HepG2 (cell line): ENCODE measurements at regions not wholly inside any gene's neighbourhood (a gene's known extent, or its start where the extent isn't known, plus 50 kb on each side); places are given as distances from the start of the nearest gene placed in this dataset.

Experiments
- ARNT ChIP-seq: fragments of 450-650 bp; IDR thresholded peaks from 2 replicates; pipeline ENCODE4 v1.6.1; 2017
- ATF1 ChIP-seq: IDR thresholded peaks from 2 replicates; pipeline ENCODE4 v1.6.1; 2016; ENCODE audit warnings: mild to moderate bottlenecking, control low read depth
- ATF2 ChIP-seq: sonication (generic); formaldehyde crosslinking; IDR thresholded peaks from 2 replicates; pipeline ENCODE4 v1.4.0; 2020; ENCODE audit warnings: missing genetic modification reagents
- CHD2 ChIP-seq: IDR thresholded peaks from 2 replicates; pipeline ENCODE4 v1.6.1; 2011; ENCODE audit warnings: low read depth, low read length, improper control_type of control experiment
- CSRNP1 ChIP-seq: sonication (generic); formaldehyde crosslinking; IDR thresholded peaks from 2 replicates; pipeline ENCODE4 v1.8.1; 2023; ENCODE audit warnings: mild to moderate bottlenecking, missing genetic modification reagents
- DR1 ChIP-seq: sonication (generic); formaldehyde crosslinking; IDR thresholded peaks from 2 replicates; pipeline ENCODE4 v1.8.0; 2021; ENCODE audit warnings: mild to moderate bottlenecking, missing genetic modification reagents, inconsistent platforms
- EZH2 ChIP-seq: conservative IDR thresholded peaks from 2 replicates; pipeline ENCODE4 v1.6.1; 2012; ENCODE audit warnings: mild to moderate bottlenecking, low read depth, low read length, moderate library complexity
- HES4 ChIP-seq: sonication (generic); formaldehyde crosslinking; IDR thresholded peaks from 2 replicates; pipeline ENCODE4 v1.9.0; 2021; ENCODE audit warnings: mild to moderate bottlenecking, missing genetic modification reagents, borderline replicate concordance
- HHEX ChIP-seq: IDR thresholded peaks from 2 replicates; pipeline ENCODE4 v1.6.1; 2016; ENCODE audit warnings: control low read depth
- KAT8 ChIP-seq: IDR thresholded peaks from 2 replicates; pipeline ENCODE4 v1.6.1; 2016; ENCODE audit warnings: missing genetic modification reagents, missing compliant biosample characterization
- MAFK ChIP-seq, 2 experiments: IDR thresholded peaks in 1 of 2; conservative IDR thresholded peaks in 1 of 2; 2 replicates each; pipeline ENCODE4 v1.6.1; 2011; ENCODE audit warnings: improper control_type of control experiment in 2 of 2, low read length in 2 of 2
- PRMT3 ChIP-seq: sonication (generic); formaldehyde crosslinking; IDR thresholded peaks from 2 replicates; pipeline ENCODE4 v1.8.1; 2022; ENCODE audit warnings: low read depth, mild to moderate bottlenecking, moderate library complexity, missing genetic modification reagents, borderline replicate concordance
- RBAK ChIP-seq: sonication (generic); formaldehyde crosslinking; IDR thresholded peaks from 2 replicates; pipeline ENCODE4 v1.5.1; 2020; ENCODE audit warnings: mild to moderate bottlenecking, missing genetic modification reagents
- RORA ChIP-seq: sonication (generic); formaldehyde crosslinking; IDR thresholded peaks from 2 replicates; pipeline ENCODE4 v1.5.0; 2020; ENCODE audit warnings: mild to moderate bottlenecking, missing genetic modification reagents, moderate library complexity
- SMAD3 ChIP-seq: sonication (generic); formaldehyde crosslinking; IDR thresholded peaks from 2 replicates; pipeline ENCODE4 v1.4.0; 2020; ENCODE audit warnings: missing genetic modification reagents
- SOX5 ChIP-seq: IDR thresholded peaks from 2 replicates; pipeline ENCODE4 v1.6.1; 2016; ENCODE audit warnings: borderline replicate concordance
- SP5 ChIP-seq: IDR thresholded peaks from 2 replicates; pipeline ENCODE4 v1.6.1; 2016; ENCODE audit warnings: low read depth, borderline replicate concordance
- SRSF4 ChIP-seq: fragments of 200-400 bp; formaldehyde crosslinking; IDR thresholded peaks from one replicate; pipeline ENCODE4 v1.6.1; 2018; ENCODE audit warnings: mild to moderate bottlenecking, low read depth, low read length, moderate library complexity; ENCODE audit not compliant: poor library complexity, severe bottlenecking
- TBP ChIP-seq: sonication (generic); formaldehyde crosslinking; IDR thresholded peaks from 2 replicates; pipeline ENCODE4 v1.5.0; 2020; ENCODE audit warnings: missing genetic modification reagents
- TP53 ChIP-seq: sonication (generic); formaldehyde crosslinking; conservative IDR thresholded peaks from 2 replicates; pipeline ENCODE4 v1.4.0; 2020; ENCODE audit warnings: missing genetic modification reagents
- TRIM24 ChIP-seq: sonication (generic); formaldehyde crosslinking; IDR thresholded peaks from 2 replicates; pipeline ENCODE4 v1.8.0; 2022; ENCODE audit warnings: mild to moderate bottlenecking, missing genetic modification reagents
- ZBTB21 ChIP-seq: sonication (generic); formaldehyde crosslinking; IDR thresholded peaks from 2 replicates; pipeline ENCODE4 v1.4.0; 2020; ENCODE audit warnings: missing genetic modification reagents
- ZKSCAN1 ChIP-seq: fragments of 150-350 bp; IDR thresholded peaks from 2 replicates; pipeline ENCODE4 v1.6.1; 2014; ENCODE audit warnings: low read length
- ZNF20 ChIP-seq: sonication (generic); formaldehyde crosslinking; IDR thresholded peaks from 2 replicates; pipeline ENCODE4 v1.4.0; 2020; ENCODE audit warnings: mild to moderate bottlenecking, moderate library complexity, missing genetic modification reagents
- ZNF251 ChIP-seq: sonication (generic); formaldehyde crosslinking; IDR thresholded peaks from 2 replicates; pipeline ENCODE4 v1.9.0; 2021; ENCODE audit warnings: mild to moderate bottlenecking, missing genetic modification reagents
- ZNF282 ChIP-seq: fragments of 450-650 bp; IDR thresholded peaks from 2 replicates; pipeline ENCODE4 v1.6.1; 2018; ENCODE audit not compliant: partially characterized antibody
- ZNF331 ChIP-seq: sonication (generic); formaldehyde crosslinking; IDR thresholded peaks from 2 replicates; pipeline ENCODE4 v1.4.0; 2020; ENCODE audit warnings: missing genetic modification reagents
- ZNF468 ChIP-seq: sonication (generic); formaldehyde crosslinking; IDR thresholded peaks from 2 replicates; pipeline ENCODE4 v1.8.0; 2022; ENCODE audit warnings: mild to moderate bottlenecking, moderate library complexity, missing genetic modification reagents
- ZNF770 ChIP-seq: sonication (generic); formaldehyde crosslinking; IDR thresholded peaks from 2 replicates; pipeline ENCODE4 v1.5.0; 2020; ENCODE audit warnings: mild to moderate bottlenecking, missing genetic modification reagents
- ZNF772 ChIP-seq: sonication (generic); formaldehyde crosslinking; IDR thresholded peaks from 2 replicates; pipeline ENCODE4 v1.5.0; 2020; ENCODE audit warnings: mild to moderate bottlenecking, missing genetic modification reagents

- TF ChIP-seq ZNF772 (CRISPR knock-in tag) (peak; percentile 72), PRMT3 (CRISPR knock-in tag) (no peak), HHEX (no peak), ZNF468 (CRISPR knock-in tag) (no peak), CSRNP1 (no peak), ZNF331 (peak; percentile 77), ZNF251 (CRISPR knock-in tag) (no peak), SP5 (no peak; the same call in 1 of the 2 replicates), DR1 (CRISPR knock-in tag) (no peak), SMAD3 (CRISPR knock-in tag) (0 out of 2 replicates have a peak, but pooled peaks have one; percentile 65), ZKSCAN1 (no peak), CHD2 (no peak), SRSF4 (no peak), TP53 (CRISPR knock-in tag) (no peak), EZH2 (no peak), ZNF20 (CRISPR knock-in tag) (no peak), RBAK (CRISPR knock-in tag) (peak; percentile 58), HES4 (CRISPR knock-in tag) (no peak), SOX5 (peak; percentile 51; the same call in 1 of the 2 replicates), RORA (CRISPR knock-in tag) (no peak), TBP (no peak), ATF1 (no peak), ZNF282 (no peak), MAFK (conservative IDR thresholded peaks at IDR 0.05 in 1 of 2, IDR thresholded peaks at IDR 0.05 in 1 of 2; ENCODE audit: low read length in 2 of 2) (no peak), ZBTB21 (CRISPR knock-in tag) (0 out of 2 replicates have a peak, but pooled peaks have one; percentile 18), ARNT (no peak), TRIM24 (CRISPR knock-in tag) (no peak), KAT8 (CRISPR knock-in tag) (peak; percentile 50; the same call in 1 of the 2 replicates), ATF2 (CRISPR knock-in tag) (peak; percentile 67; the same call in 1 of the 2 replicates), ZNF770 (CRISPR knock-in tag) (no peak)
Measured at GRCh38 chr9:97759581-97760288, 62.6 kb upstream of the XPA start (continued).
